SK-N-SH treated with all-trans-retinoic acid at 6 μM for 48 hours (cell line): ENCODE measurements at regions not wholly inside any gene's neighbourhood (a gene's known extent, or its start where the extent isn't known, plus 50 kb on each side); places are given as distances from the start of the nearest gene placed in this dataset.

ENCODE experiments used
- ATAC-seq: fragments of 200-7000 bp; cut with Tn5 transposase; 3 replicates; pipeline ENCODE4 v1.9.1; 2020; ENCODE audit warnings: mild to moderate bottlenecking, moderate library complexity
- ARNTL ChIP-seq: fragments of 450-650 bp; formaldehyde crosslinking; IDR thresholded peaks from 2 replicates; pipeline ENCODE4 v1.5.0; 2020; ENCODE audit warnings: low read depth, mild to moderate bottlenecking, moderate library complexity, borderline replicate concordance
- BACH2 ChIP-seq: fragments of 250-450 bp; sonication (Bioruptor Pico); IDR thresholded peaks from 2 replicates; pipeline ENCODE4 v1.9.0; 2021; ENCODE audit warnings: mild to moderate bottlenecking, borderline replicate concordance
- CSDC2 ChIP-seq: fragments of 250-450 bp; sonication (Bioruptor Pico); IDR thresholded peaks from 2 replicates; pipeline ENCODE4 v1.5.0; 2020; ENCODE audit warnings: mild to moderate bottlenecking, moderate library complexity
- GLIS3 ChIP-seq: fragments of 250-450 bp; sonication (Bioruptor Pico); IDR thresholded peaks from 2 replicates; pipeline ENCODE4 v1.5.0; 2020; ENCODE audit warnings: mild to moderate bottlenecking, moderate library complexity
- ISL1 ChIP-seq: fragments of 250-450 bp; sonication (Bioruptor Pico); IDR thresholded peaks from 2 replicates; pipeline ENCODE4 v2.1.2; 2022; ENCODE audit warnings: mild to moderate bottlenecking, moderate library complexity
- OSR1 ChIP-seq: fragments of 250-450 bp; sonication (Bioruptor Pico); IDR thresholded peaks from 2 replicates; pipeline ENCODE4 v1.8.0; 2022; ENCODE audit warnings: moderate library complexity, mild to moderate bottlenecking, inconsistent platforms
- POU6F1 ChIP-seq: fragments of 250-450 bp; sonication (Bioruptor Pico); IDR thresholded peaks from 2 replicates; pipeline ENCODE4 v1.8.0; 2021; ENCODE audit warnings: low read depth, mild to moderate bottlenecking, moderate library complexity, borderline replicate concordance
- PPARA ChIP-seq: fragments of 250-450 bp; sonication (Bioruptor Pico); IDR thresholded peaks from 2 replicates; pipeline ENCODE4 v1.5.0; 2020; ENCODE audit warnings: mild to moderate bottlenecking, borderline replicate concordance
- RARB ChIP-seq: fragments of 250-450 bp; sonication (Bioruptor Pico); IDR thresholded peaks from 2 replicates; pipeline ENCODE4 v1.8.0; 2021; ENCODE audit warnings: mild to moderate bottlenecking, moderate library complexity
- SNAI2 ChIP-seq: fragments of 250-450 bp; sonication (Bioruptor Pico); IDR thresholded peaks from 2 replicates; pipeline ENCODE4 v1.5.0; 2020; ENCODE audit warnings: mild to moderate bottlenecking, moderate library complexity
- TCF4 ChIP-seq: fragments of 250-450 bp; sonication (Bioruptor Pico); IDR thresholded peaks from 2 replicates; pipeline ENCODE4 v1.8.0; 2021; ENCODE audit warnings: mild to moderate bottlenecking, moderate library complexity, borderline replicate concordance
- ZC3H10 ChIP-seq: fragments of 250-450 bp; sonication (Bioruptor Pico); IDR thresholded peaks from 2 replicates; pipeline ENCODE4 v1.5.1; 2021; ENCODE audit warnings: mild to moderate bottlenecking, moderate library complexity
- ZFP3 ChIP-seq: fragments of 250-450 bp; sonication (Bioruptor Pico); IDR thresholded peaks from 2 replicates; pipeline ENCODE4 v1.5.0; 2020; ENCODE audit warnings: mild to moderate bottlenecking, moderate library complexity
- ZFP30 ChIP-seq: fragments of 450-650 bp; formaldehyde crosslinking; IDR thresholded peaks from 2 replicates; pipeline ENCODE4 v1.5.0; 2022; ENCODE audit warnings: mild to moderate bottlenecking, moderate library complexity
- ZNF565 ChIP-seq: fragments of 450-650 bp; formaldehyde crosslinking; conservative IDR thresholded peaks from 2 replicates; pipeline ENCODE4 v1.5.0; 2020; ENCODE audit warnings: low read depth, mild to moderate bottlenecking, moderate library complexity
- ZNF70 ChIP-seq: fragments of 450-650 bp; formaldehyde crosslinking; IDR thresholded peaks from 2 replicates; pipeline ENCODE4 v1.5.0; 2020; ENCODE audit warnings: mild to moderate bottlenecking, moderate library complexity
- ZNF8 ChIP-seq: fragments of 450-650 bp; formaldehyde crosslinking; IDR thresholded peaks from 2 replicates; pipeline ENCODE4 v1.5.0; 2020; ENCODE audit warnings: mild to moderate bottlenecking, moderate library complexity
- TF ChIP-seq, protein P1 (sequence below): fragments of 250-450 bp; sonication (Bioruptor Pico); IDR thresholded peaks from 2 replicates; pipeline ENCODE4 v1.5.1; 2020; ENCODE audit warnings: low read depth, mild to moderate bottlenecking, moderate library complexity
- TF ChIP-seq, protein P2 (sequence below): fragments of 250-450 bp; sonication (Bioruptor Pico); IDR thresholded peaks from 2 replicates; pipeline ENCODE4 v1.8.0; 2020; ENCODE audit warnings: mild to moderate bottlenecking, moderate library complexity, borderline replicate concordance
- TF ChIP-seq, protein P3 (sequence below): fragments of 250-450 bp; sonication (Bioruptor Pico); IDR thresholded peaks from 2 replicates; pipeline ENCODE4 v1.5.1; 2021; ENCODE audit warnings: mild to moderate bottlenecking, moderate library complexity

- ATAC-seq = no peak
- TF ChIP-seq POU6F1 (CRISPR knock-in tag) (no peak), ZFP3 (CRISPR knock-in tag) (no peak), ZC3H10 (CRISPR knock-in tag) (no peak), ZNF565 (CRISPR knock-in tag) (no peak), CSDC2 (CRISPR knock-in tag) (no peak), GLIS3 (CRISPR knock-in tag) (no peak)
- TF ChIP-seq, protein P1, sequence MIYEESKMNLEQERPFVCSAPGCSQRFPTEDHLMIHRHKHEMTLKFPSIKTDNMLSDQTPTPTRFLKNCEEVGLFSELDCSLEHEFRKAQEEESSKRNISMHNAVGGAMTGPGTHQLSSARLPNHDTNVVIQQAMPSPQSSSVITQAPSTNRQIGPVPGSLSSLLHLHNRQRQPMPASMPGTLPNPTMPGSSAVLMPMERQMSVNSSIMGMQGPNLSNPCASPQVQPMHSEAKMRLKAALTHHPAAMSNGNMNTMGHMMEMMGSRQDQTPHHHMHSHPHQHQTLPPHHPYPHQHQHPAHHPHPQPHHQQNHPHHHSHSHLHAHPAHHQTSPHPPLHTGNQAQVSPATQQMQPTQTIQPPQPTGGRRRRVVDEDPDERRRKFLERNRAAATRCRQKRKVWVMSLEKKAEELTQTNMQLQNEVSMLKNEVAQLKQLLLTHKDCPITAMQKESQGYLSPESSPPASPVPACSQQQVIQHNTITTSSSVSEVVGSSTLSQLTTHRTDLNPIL (CRISPR knock-in tag) = no peak
Observed at GRCh38 chr20:56796345-56796744, 167.2 kb downstream of the TFAP2C start.

GRCh38 chr20:56797023-56797422, 167.9 kb downstream of the TFAP2C start:
- no peak for TF ChIP-seq ZNF8 (CRISPR knock-in tag)
- no peak for TF ChIP-seq RARB (CRISPR knock-in tag)
- TF ChIP-seq, protein P1 (CRISPR knock-in tag) = no peak
- no peak for ATAC-seq

DNA sequence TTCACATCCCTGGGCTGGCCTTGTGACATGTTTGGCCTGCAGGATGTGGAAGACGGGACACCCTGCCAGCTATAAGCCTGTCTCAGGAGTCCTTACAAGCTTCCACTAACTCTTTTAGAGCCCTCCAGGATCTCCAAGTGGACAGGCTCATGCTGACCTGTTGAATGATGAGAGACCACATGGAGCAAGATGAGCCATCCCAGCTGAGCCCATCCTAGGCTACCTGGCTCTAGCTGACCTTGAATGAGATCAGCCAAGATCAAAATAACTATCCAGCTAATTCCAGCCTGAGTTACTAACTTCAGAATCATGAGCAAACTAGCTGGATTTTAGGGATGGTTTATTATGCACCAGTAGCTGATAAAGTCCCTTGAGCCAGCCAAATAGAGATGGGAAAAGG, 169.5 kb downstream of the TFAP2C start:
- TF ChIP-seq TCF4 = no peak
- TF ChIP-seq PPARA (CRISPR knock-in tag) = no peak
- TF ChIP-seq CSDC2 (CRISPR knock-in tag) = no peak
- no peak for TF ChIP-seq SNAI2 (CRISPR knock-in tag)
- no peak for TF ChIP-seq ARNTL (CRISPR knock-in tag)
- TF ChIP-seq ZFP3 (CRISPR knock-in tag) = no peak
- TF ChIP-seq ZNF70 (CRISPR knock-in tag) = no peak
- TF ChIP-seq, protein P2, sequence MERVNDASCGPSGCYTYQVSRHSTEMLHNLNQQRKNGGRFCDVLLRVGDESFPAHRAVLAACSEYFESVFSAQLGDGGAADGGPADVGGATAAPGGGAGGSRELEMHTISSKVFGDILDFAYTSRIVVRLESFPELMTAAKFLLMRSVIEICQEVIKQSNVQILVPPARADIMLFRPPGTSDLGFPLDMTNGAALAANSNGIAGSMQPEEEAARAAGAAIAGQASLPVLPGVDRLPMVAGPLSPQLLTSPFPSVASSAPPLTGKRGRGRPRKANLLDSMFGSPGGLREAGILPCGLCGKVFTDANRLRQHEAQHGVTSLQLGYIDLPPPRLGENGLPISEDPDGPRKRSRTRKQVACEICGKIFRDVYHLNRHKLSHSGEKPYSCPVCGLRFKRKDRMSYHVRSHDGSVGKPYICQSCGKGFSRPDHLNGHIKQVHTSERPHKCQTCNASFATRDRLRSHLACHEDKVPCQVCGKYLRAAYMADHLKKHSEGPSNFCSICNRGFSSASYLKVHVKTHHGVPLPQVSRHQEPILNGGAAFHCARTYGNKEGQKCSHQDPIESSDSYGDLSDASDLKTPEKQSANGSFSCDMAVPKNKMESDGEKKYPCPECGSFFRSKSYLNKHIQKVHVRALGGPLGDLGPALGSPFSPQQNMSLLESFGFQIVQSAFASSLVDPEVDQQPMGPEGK (CRISPR knock-in tag) = no peak
- no peak for TF ChIP-seq ZNF565 (CRISPR knock-in tag)
- no peak for TF ChIP-seq ZFP30 (CRISPR knock-in tag)
- TF ChIP-seq, protein P1 (CRISPR knock-in tag) = no peak
- TF ChIP-seq, protein P3, sequence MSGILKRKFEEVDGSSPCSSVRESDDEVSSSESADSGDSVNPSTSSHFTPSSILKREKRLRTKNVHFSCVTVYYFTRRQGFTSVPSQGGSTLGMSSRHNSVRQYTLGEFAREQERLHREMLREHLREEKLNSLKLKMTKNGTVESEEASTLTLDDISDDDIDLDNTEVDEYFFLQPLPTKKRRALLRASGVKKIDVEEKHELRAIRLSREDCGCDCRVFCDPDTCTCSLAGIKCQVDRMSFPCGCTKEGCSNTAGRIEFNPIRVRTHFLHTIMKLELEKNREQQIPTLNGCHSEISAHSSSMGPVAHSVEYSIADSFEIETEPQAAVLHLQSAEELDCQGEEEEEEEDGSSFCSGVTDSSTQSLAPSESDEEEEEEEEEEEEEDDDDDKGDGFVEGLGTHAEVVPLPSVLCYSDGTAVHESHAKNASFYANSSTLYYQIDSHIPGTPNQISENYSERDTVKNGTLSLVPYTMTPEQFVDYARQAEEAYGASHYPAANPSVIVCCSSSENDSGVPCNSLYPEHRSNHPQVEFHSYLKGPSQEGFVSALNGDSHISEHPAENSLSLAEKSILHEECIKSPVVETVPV (CRISPR knock-in tag) = no peak
- TF ChIP-seq POU6F1 (CRISPR knock-in tag) = no peak
- no peak for TF ChIP-seq OSR1 (CRISPR knock-in tag)
- TF ChIP-seq BACH2 (CRISPR knock-in tag) = no peak
- TF ChIP-seq RARB (CRISPR knock-in tag) = no peak
- TF ChIP-seq ISL1 = no peak
- no peak for ATAC-seq
